Tibial nerve (tissue), 3 donors: ENCODE measurements at regions not wholly inside any gene's neighbourhood (a gene's known extent, or its start where the extent isn't known, plus 50 kb on each side); places are given as distances from the start of the nearest gene placed in this dataset.

Experiments
- POLR2A ChIP-seq, 2 donors: fragments of 450-650 bp; IDR thresholded peaks; one replicate each; pipeline ENCODE4 v1.6.1; 2017; ENCODE audit warnings: antibody characterized with exemption in 2 of 2, mild to moderate bottlenecking in 2 of 2, moderate library complexity in 2 of 2
- TF ChIP-seq, protein P1 (sequence below), 5 experiments: fragments of 200-600 bp in 3 of 5; fragments of 450-650 bp in 2 of 5; sonication (generic) in 3 of 5; IDR thresholded peaks; one replicate each; pipeline ENCODE4 v1.5.1; 2016 to 2019; ENCODE audit warnings: antibody characterized with exemption in 5 of 5, mild to moderate bottlenecking in 3 of 5, moderate library complexity in 2 of 5

DNA sequence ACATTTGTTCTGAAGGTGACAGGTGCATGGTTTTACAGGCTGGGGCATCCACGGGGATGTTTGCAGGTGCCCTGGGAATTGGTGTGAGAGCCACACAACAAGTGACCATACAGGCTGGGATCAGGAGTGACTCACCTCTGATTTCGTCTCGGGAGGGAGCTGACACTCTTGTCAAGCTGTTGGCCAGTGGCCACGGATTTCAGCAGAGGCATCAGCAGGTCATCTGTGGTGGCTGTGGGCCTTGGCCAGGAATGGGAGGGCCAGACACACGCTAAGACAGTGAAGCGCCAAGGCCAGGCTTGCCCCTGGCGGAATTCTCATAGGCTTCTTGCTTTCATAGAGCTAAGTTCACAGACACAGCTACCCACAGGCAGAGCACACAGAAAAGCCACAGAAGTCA is 108.6 kb downstream of the HSPH1 start:
- TF ChIP-seq POLR2A (IDR thresholded peaks at IDR 0.05): no peak
- TF ChIP-seq, protein P1, sequence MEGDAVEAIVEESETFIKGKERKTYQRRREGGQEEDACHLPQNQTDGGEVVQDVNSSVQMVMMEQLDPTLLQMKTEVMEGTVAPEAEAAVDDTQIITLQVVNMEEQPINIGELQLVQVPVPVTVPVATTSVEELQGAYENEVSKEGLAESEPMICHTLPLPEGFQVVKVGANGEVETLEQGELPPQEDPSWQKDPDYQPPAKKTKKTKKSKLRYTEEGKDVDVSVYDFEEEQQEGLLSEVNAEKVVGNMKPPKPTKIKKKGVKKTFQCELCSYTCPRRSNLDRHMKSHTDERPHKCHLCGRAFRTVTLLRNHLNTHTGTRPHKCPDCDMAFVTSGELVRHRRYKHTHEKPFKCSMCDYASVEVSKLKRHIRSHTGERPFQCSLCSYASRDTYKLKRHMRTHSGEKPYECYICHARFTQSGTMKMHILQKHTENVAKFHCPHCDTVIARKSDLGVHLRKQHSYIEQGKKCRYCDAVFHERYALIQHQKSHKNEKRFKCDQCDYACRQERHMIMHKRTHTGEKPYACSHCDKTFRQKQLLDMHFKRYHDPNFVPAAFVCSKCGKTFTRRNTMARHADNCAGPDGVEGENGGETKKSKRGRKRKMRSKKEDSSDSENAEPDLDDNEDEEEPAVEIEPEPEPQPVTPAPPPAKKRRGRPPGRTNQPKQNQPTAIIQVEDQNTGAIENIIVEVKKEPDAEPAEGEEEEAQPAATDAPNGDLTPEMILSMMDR (IDR thresholded peaks at IDR 0.05): no peak
